ENCODE measurements at regions not wholly inside any gene's neighbourhood (a gene's known extent, or its start where the extent isn't known, plus 50 kb on each side); places are given as distances from the start of the nearest gene placed in this dataset.

DNA sequence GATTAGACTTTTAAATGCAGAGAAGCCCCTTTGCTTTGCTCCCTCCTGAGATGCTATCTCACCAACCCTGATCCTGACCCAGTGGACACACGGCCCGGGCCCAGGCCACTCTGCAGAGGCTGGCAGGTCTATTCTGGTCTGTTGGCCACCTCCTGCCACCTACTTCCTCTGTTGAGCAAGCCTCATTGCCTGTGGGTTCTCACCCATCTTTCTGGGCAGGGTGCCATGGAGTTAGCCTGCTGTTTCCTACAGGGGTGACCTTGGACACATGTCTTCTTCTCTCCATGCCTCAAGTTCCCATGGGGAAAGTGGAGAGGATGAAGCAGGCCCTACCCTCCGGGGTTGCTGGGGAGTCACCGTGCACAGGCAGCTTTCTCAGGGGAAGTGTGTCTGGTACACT lies 266.2 kb upstream of the IRX1 start (continued):
- TF ChIP-seq, protein P1, sequence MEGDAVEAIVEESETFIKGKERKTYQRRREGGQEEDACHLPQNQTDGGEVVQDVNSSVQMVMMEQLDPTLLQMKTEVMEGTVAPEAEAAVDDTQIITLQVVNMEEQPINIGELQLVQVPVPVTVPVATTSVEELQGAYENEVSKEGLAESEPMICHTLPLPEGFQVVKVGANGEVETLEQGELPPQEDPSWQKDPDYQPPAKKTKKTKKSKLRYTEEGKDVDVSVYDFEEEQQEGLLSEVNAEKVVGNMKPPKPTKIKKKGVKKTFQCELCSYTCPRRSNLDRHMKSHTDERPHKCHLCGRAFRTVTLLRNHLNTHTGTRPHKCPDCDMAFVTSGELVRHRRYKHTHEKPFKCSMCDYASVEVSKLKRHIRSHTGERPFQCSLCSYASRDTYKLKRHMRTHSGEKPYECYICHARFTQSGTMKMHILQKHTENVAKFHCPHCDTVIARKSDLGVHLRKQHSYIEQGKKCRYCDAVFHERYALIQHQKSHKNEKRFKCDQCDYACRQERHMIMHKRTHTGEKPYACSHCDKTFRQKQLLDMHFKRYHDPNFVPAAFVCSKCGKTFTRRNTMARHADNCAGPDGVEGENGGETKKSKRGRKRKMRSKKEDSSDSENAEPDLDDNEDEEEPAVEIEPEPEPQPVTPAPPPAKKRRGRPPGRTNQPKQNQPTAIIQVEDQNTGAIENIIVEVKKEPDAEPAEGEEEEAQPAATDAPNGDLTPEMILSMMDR (IDR thresholded peaks at IDR 0.05; ENCODE audit: control extremely low read depth in 1 of 3, insufficient read depth in 1 of 3, low read depth in 1 of 3, low read length in 3 of 3) = no peak
- TF ChIP-seq JUND (IDR thresholded peaks at IDR 0.05; ENCODE audit: low read length) (no peak), SRF (IDR thresholded peaks at IDR 0.05; ENCODE audit: low read depth, low read length) (no peak), SP2 (IDR thresholded peaks at IDR 0.05; ENCODE audit: low read length) (no peak), CEBPB (IDR thresholded peaks at IDR 0.05; ENCODE audit: low read depth, low read length) (no peak), SIRT6 (IDR thresholded peaks at IDR 0.05; ENCODE audit: low read length) (no peak)
- TF ChIP-seq, protein P2, sequence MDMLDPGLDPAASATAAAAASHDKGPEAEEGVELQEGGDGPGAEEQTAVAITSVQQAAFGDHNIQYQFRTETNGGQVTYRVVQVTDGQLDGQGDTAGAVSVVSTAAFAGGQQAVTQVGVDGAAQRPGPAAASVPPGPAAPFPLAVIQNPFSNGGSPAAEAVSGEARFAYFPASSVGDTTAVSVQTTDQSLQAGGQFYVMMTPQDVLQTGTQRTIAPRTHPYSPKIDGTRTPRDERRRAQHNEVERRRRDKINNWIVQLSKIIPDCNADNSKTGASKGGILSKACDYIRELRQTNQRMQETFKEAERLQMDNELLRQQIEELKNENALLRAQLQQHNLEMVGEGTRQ (IDR thresholded peaks at IDR 0.05; ENCODE audit: low read length) = no peak
